ENCODE measurements at regions not wholly inside any gene's neighbourhood (a gene's known extent, or its start where the extent isn't known, plus 50 kb on each side); places are given as distances from the start of the nearest gene placed in this dataset.

GRCh38 chr21:23401278-23401677, 2206.0 kb downstream of the MRPL39 start:
- Histone ChIP-seq H3K4me1 (ENCODE audit: insufficient read depth, low read length) (no peaks in the 10 kb centered on the region), H3K27me3 (ENCODE audit: insufficient read depth, low read length) (no peaks in the 10 kb centered on the region), H3K36me3 (ENCODE audit: insufficient read depth, low read depth, low read length) (no peaks in the 10 kb centered on the region), H3K9ac (ENCODE audit: low read depth, low read length) (no peak overlapping the region), H3K4me3 (ENCODE audit: low read length) (no peak overlapping the region), H3K9me3 (ENCODE audit: insufficient read depth, low read depth, low read length) (no peaks in the 10 kb centered on the region), H3K27ac (ENCODE audit: low read length) (no peak overlapping the region)

GRCh38 chr21:23398726-23399125, 2208.6 kb downstream of the MRPL39 start:
- H3K27ac ChIP-seq (ENCODE audit: low read length): no peak overlapping the region
- no peaks in the 10 kb centered on the region for H3K9me3 ChIP-seq (ENCODE audit: insufficient read depth, low read depth, low read length)
- H3K36me3 ChIP-seq (ENCODE audit: insufficient read depth, low read depth, low read length): no peaks in the 10 kb centered on the region
- no peaks in the 10 kb centered on the region for H3K4me1 ChIP-seq (ENCODE audit: insufficient read depth, low read length)
- H3K27me3 ChIP-seq (ENCODE audit: insufficient read depth, low read length): no peaks in the 10 kb centered on the region
- no peak overlapping the region for H3K4me3 ChIP-seq (ENCODE audit: low read length)
- no peak overlapping the region for H3K9ac ChIP-seq (ENCODE audit: low read depth, low read length)

GRCh38 chr21:23394458-23394857, 2212.8 kb downstream of the MRPL39 start:
- Histone ChIP-seq H3K9ac (ENCODE audit: low read depth, low read length) (no peak overlapping the region), H3K36me3 (ENCODE audit: insufficient read depth, low read depth, low read length) (no peaks in the 10 kb centered on the region), H3K9me3 (ENCODE audit: insufficient read depth, low read depth, low read length) (no peaks in the 10 kb centered on the region), H3K4me1 (ENCODE audit: insufficient read depth, low read length) (peaks cover 6% of the 10 kb centered on the region; the same call in 1 of the 2 replicates), H3K27ac (ENCODE audit: low read length) (no peak overlapping the region), H3K4me3 (ENCODE audit: low read length) (no peak overlapping the region), H3K27me3 (ENCODE audit: insufficient read depth, low read length) (no peaks in the 10 kb centered on the region)

- Histone ChIP-seq H3K4me1 (ENCODE audit: insufficient read depth, low read length) (peaks cover 10% of the 10 kb centered on the region; the same call in 1 of the 2 replicates), H3K4me3 (ENCODE audit: low read length) (peak overlapping the region; percentile 84; the same call in 1 of the 2 replicates), H3K27me3 (ENCODE audit: insufficient read depth, low read length) (no peaks in the 10 kb centered on the region), H3K9ac (ENCODE audit: low read depth, low read length) (peak overlapping the region; percentile 81; the same call in 1 of the 2 replicates), H3K27ac (ENCODE audit: low read length) (peak overlapping the region; percentile 88), H3K9me3 (ENCODE audit: insufficient read depth, low read depth, low read length) (peaks cover 7% of the 10 kb centered on the region), H3K36me3 (ENCODE audit: insufficient read depth, low read depth, low read length) (peaks cover 1% of the 10 kb centered on the region; the same call in 1 of the 2 replicates)
These were observed 2222.6 kb downstream of the MRPL39 start for GRCh38 chr21:23384679-23385078.

- peaks cover 12% of the 10 kb centered on the region for H3K9me3 ChIP-seq (ENCODE audit: insufficient read depth, low read depth, low read length)
- no peak overlapping the region for H3K9ac ChIP-seq (ENCODE audit: low read depth, low read length)
- H3K36me3 ChIP-seq (ENCODE audit: insufficient read depth, low read depth, low read length): peaks cover 26% of the 10 kb centered on the region; the same call in 1 of the 2 replicates
- no peaks in the 10 kb centered on the region for H3K4me1 ChIP-seq (ENCODE audit: insufficient read depth, low read length)
- H3K4me3 ChIP-seq (ENCODE audit: low read length): no peak overlapping the region
- H3K27ac ChIP-seq (ENCODE audit: low read length): no peak overlapping the region
- no peaks in the 10 kb centered on the region for H3K27me3 ChIP-seq (ENCODE audit: insufficient read depth, low read length)
These were observed 2233.1 kb downstream of the MRPL39 start for GRCh38 chr21:23374155-23374554.

DNA sequence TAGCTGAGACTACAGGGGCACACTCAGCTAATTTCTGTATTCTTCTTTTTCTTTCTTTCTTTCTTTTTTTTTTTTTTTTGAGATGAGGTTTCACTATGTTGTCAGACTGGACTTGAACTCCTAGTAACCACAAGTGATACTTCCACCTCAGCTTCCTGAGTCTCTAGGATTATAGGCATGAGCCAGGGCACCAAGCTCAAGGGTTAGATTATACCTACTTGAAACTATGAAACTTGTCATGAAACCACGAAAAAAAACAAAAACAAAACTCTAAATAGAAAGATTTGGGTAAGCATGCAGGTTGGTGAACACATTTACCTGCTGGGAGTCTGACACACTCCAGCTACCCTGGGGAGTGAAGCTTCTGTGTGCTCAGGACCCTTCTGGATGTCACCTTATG, 2250.4 kb downstream of the MRPL39 start:
- H3K27ac ChIP-seq (ENCODE audit: low read length): no peak overlapping the region
- H3K9me3 ChIP-seq (ENCODE audit: insufficient read depth, low read depth, low read length): peaks cover 10% of the 10 kb centered on the region; the same call in 1 of the 2 replicates
- H3K4me3 ChIP-seq (ENCODE audit: low read length): no peak overlapping the region
- no peaks in the 10 kb centered on the region; the same call in 1 of the 2 replicates for H3K4me1 ChIP-seq (ENCODE audit: insufficient read depth, low read length)
- no peaks in the 10 kb centered on the region for H3K27me3 ChIP-seq (ENCODE audit: insufficient read depth, low read length)
- no peak overlapping the region for H3K9ac ChIP-seq (ENCODE audit: low read depth, low read length)
- peaks cover 4% of the 10 kb centered on the region; the same call in 1 of the 2 replicates for H3K36me3 ChIP-seq (ENCODE audit: insufficient read depth, low read depth, low read length)

DNA sequence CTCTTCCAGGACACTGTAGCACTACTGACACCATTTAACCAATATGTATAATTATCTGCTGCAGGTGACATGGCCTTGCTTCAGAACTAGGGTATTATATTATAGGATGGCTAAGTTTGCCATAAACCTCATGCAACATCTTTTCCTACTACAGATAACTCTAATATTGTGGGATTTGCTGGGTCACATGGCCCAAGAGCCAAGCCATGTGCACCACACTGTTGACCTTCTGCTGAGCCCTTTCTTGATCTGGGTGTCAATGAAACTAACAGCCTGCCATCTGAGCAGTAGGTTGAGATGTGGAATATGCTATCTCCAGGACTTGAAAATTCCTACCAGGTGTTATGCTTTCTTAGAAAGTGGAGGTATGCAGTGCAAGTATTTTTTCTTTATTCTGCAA, 2291.1 kb downstream of the MRPL39 start:
- no peaks in the 10 kb centered on the region for H3K27me3 ChIP-seq (ENCODE audit: insufficient read depth, low read length)
- H3K9me3 ChIP-seq (ENCODE audit: insufficient read depth, low read depth, low read length): no peaks in the 10 kb centered on the region
- no peak overlapping the region for H3K9ac ChIP-seq (ENCODE audit: low read depth, low read length)
- no peak overlapping the region for H3K4me3 ChIP-seq (ENCODE audit: low read length)
- no peaks in the 10 kb centered on the region for H3K4me1 ChIP-seq (ENCODE audit: insufficient read depth, low read length)
- no peaks in the 10 kb centered on the region for H3K36me3 ChIP-seq (ENCODE audit: insufficient read depth, low read depth, low read length)
- H3K27ac ChIP-seq (ENCODE audit: low read length): no peak overlapping the region

DNA sequence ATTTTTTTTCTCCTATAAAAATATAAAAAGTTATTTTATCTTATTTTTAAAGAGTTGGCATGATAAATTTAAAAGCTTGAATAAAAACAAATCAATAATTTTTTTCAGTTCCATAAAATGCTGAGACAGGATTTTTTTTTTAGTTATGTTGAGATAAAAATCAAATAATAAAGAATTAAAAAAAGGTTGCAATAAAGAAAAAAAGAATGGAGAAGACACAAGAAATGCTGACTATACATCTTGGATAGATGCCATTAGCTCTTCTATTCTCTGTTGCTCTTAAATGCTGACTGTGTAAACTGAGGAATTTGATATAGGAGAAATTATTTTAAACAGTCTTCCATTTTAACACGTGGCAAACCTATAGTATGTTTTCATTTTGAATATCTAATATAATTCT, 2298.5 kb downstream of the MRPL39 start:
- Histone ChIP-seq H3K27ac (ENCODE audit: low read length) (no peak overlapping the region), H3K36me3 (ENCODE audit: insufficient read depth, low read depth, low read length) (no peaks in the 10 kb centered on the region), H3K4me1 (ENCODE audit: insufficient read depth, low read length) (no peaks in the 10 kb centered on the region), H3K27me3 (ENCODE audit: insufficient read depth, low read length) (no peaks in the 10 kb centered on the region), H3K9me3 (ENCODE audit: insufficient read depth, low read depth, low read length) (no peaks in the 10 kb centered on the region), H3K4me3 (ENCODE audit: low read length) (no peak overlapping the region), H3K9ac (ENCODE audit: low read depth, low read length) (no peak overlapping the region)

DNA sequence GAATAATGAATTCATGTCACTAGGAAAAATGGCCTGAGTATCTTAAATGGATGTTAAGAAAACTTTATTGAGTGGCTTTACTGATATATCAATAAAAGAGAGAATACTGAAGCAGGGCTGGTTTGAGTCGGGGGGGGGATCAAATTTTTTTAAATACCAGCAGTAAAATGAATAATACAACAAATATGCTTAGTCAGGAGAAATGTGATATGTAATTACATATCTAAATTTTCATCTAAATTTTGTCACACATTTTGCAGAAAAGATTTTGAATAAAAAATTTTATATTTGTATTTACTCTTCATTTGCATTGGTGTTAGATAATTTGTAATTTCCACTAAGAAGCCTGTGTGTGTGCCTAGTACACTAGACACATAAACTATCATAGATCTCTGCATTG, 2300.2 kb downstream of the MRPL39 start:
- no peaks in the 10 kb centered on the region for H3K9me3 ChIP-seq (ENCODE audit: insufficient read depth, low read depth, low read length)
- H3K36me3 ChIP-seq (ENCODE audit: insufficient read depth, low read depth, low read length): no peaks in the 10 kb centered on the region
- H3K9ac ChIP-seq (ENCODE audit: low read depth, low read length): no peak overlapping the region
- H3K4me1 ChIP-seq (ENCODE audit: insufficient read depth, low read length): no peaks in the 10 kb centered on the region
- no peak overlapping the region for H3K27ac ChIP-seq (ENCODE audit: low read length)
- H3K4me3 ChIP-seq (ENCODE audit: low read length): no peak overlapping the region
- H3K27me3 ChIP-seq (ENCODE audit: insufficient read depth, low read length): no peaks in the 10 kb centered on the region

GRCh38 chr21:23292292-23292691, 2294.1 kb downstream of the NCAM2 start:
- Histone ChIP-seq H3K4me3 (ENCODE audit: low read length) (no peak overlapping the region), H3K36me3 (ENCODE audit: insufficient read depth, low read depth, low read length) (no peaks in the 10 kb centered on the region), H3K27me3 (ENCODE audit: insufficient read depth, low read length) (no peaks in the 10 kb centered on the region), H3K9ac (ENCODE audit: low read depth, low read length) (no peak overlapping the region), H3K27ac (ENCODE audit: low read length) (no peak overlapping the region), H3K4me1 (ENCODE audit: insufficient read depth, low read length) (no peaks in the 10 kb centered on the region), H3K9me3 (ENCODE audit: insufficient read depth, low read depth, low read length) (no peaks in the 10 kb centered on the region)

DNA sequence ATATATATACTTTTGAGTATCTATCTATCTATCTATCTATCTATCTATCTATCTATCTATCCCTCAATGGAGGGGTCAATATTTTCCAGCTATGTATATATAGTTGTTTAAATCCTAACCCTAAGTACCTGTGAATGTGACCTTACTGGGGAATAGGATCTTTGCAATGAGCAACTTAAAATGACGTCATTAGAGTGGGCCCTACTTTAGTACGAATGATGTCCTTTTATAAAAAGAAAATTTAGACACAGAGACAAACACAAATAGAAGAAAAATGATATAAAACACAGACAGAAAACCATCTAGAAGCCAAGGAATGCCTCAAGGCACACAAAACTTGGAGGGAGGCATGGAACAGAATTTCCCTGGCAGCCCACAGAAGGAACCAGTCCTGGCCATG, 2283.7 kb downstream of the NCAM2 start:
- Histone ChIP-seq H3K9me3 (ENCODE audit: insufficient read depth, low read depth, low read length) (no peaks in the 10 kb centered on the region), H3K9ac (ENCODE audit: low read depth, low read length) (no peak overlapping the region), H3K4me1 (ENCODE audit: insufficient read depth, low read length) (no peaks in the 10 kb centered on the region), H3K27ac (ENCODE audit: low read length) (no peak overlapping the region), H3K4me3 (ENCODE audit: low read length) (no peak overlapping the region), H3K27me3 (ENCODE audit: insufficient read depth, low read length) (no peaks in the 10 kb centered on the region), H3K36me3 (ENCODE audit: insufficient read depth, low read depth, low read length) (no peaks in the 10 kb centered on the region)

DNA sequence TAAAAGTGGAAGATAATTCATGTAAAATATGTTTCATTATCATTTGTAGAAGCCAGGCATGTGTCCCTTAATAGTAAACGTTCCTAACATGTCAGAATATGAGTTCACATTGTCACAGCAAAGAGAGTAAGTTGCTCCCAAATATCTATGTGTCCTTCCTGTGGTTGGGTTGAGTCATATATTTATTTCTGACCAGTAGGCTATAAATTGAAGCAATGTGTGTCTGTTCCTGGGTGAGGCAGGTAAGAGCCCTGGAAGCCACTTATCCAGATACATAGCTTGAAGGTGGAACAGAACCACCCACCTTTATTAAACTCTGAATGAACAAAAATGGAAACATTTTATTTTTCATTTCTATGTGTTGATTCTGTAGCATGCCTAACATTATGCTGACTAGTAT, 2251.6 kb downstream of the NCAM2 start:
- H3K4me3 ChIP-seq (ENCODE audit: low read length): no peak overlapping the region
- no peak overlapping the region for H3K27ac ChIP-seq (ENCODE audit: low read length)
- H3K4me1 ChIP-seq (ENCODE audit: insufficient read depth, low read length): peaks cover 3% of the 10 kb centered on the region; the same call in 1 of the 2 replicates
- no peaks in the 10 kb centered on the region for H3K36me3 ChIP-seq (ENCODE audit: insufficient read depth, low read depth, low read length)
- H3K27me3 ChIP-seq (ENCODE audit: insufficient read depth, low read length): no peaks in the 10 kb centered on the region
- no peaks in the 10 kb centered on the region for H3K9me3 ChIP-seq (ENCODE audit: insufficient read depth, low read depth, low read length)
- no peak overlapping the region for H3K9ac ChIP-seq (ENCODE audit: low read depth, low read length)
